Lung (tissue), 11 donors: ENCODE measurements at regions not wholly inside any gene's neighbourhood (a gene's known extent, or its start where the extent isn't known, plus 50 kb on each side); places are given as distances from the start of the nearest gene placed in this dataset.

Experiments
- ATAC-seq: fragments of 200-7000 bp; cut with Tn5 transposase; one replicate; pipeline ENCODE4 v1.9.1; 2020; ENCODE audit warnings: moderate number of reproducible peaks; ENCODE audit not compliant: insufficient read depth, low FRiP score
- DNase-seq, 3 donors: peaks; one replicate each; pipeline ENCODE4 v3.0.0-alpha.2; 2013 to 2017
- H3K27ac ChIP-seq, 2 donors: one replicate each; pipeline ENCODE4 v1.5.1; 2013; ENCODE audit warnings: mild to moderate bottlenecking in 2 of 2, moderate library complexity in 2 of 2, control low read depth in 1 of 2, inconsistent platforms in 1 of 2, low read depth in 1 of 2, low read length in 1 of 2
- H3K27me3 ChIP-seq, 3 donors: one replicate each; pipeline ENCODE4 v1.5.1; 2013; ENCODE audit warnings: low read length in 2 of 3; ENCODE audit not compliant: control insufficient read depth in 3 of 3, insufficient read depth in 3 of 3
- H3K36me3 ChIP-seq, 4 donors: one replicate each; pipeline ENCODE4 v1.5.1; 2013; ENCODE audit warnings: low read length in 4 of 4, mild to moderate bottlenecking in 1 of 4, moderate library complexity in 1 of 4; ENCODE audit not compliant: control insufficient read depth in 4 of 4, insufficient read depth in 4 of 4
- H3K4me1 ChIP-seq, 5 donors: one replicate each; pipeline ENCODE4 v1.5.1; 2013; ENCODE audit warnings: low read length in 5 of 5, mild to moderate bottlenecking in 2 of 5, moderate library complexity in 1 of 5; ENCODE audit not compliant: control insufficient read depth in 5 of 5, insufficient read depth in 5 of 5
- H3K4me3 ChIP-seq: one replicate; pipeline ENCODE4 v1.5.1; 2013; ENCODE audit warnings: mild to moderate bottlenecking, control low read depth, moderate library complexity
- H3K9ac ChIP-seq, 2 donors: one replicate each; pipeline ENCODE4 v1.5.1; 2013; ENCODE audit warnings: low read length in 2 of 2, control low read depth in 1 of 2; ENCODE audit not compliant: insufficient read depth in 1 of 2
- H3K9me3 ChIP-seq, 4 donors: one replicate each; pipeline ENCODE4 v1.5.1; 2013; ENCODE audit warnings: low read length in 3 of 4, mild to moderate bottlenecking in 1 of 4, moderate library complexity in 1 of 4; ENCODE audit not compliant: control insufficient read depth in 4 of 4, insufficient read depth in 3 of 4
- CTCF ChIP-seq: IDR thresholded peaks from 2 replicates; pipeline ENCODE4 v1.5.1; 2012; ENCODE audit warnings: mild to moderate bottlenecking; ENCODE audit errors: control extremely low read depth, extremely low read depth
- WGBS, 2 donors: extraction: QIAGEN DNeasy Blood & Tissue Kit; methylation state at CpG; one replicate each; pipeline ENCODE4 v1.1.7; 2013; 5-methylcytosine and 5-hydroxymethylcytosine counted together
- donor health status: control.
- donor health status: control.
- donor health status: Bipolar disorder and iron deficiency.
- donor health status: healthy.
- donor health status: DM: yes; HTN: yes; CAD: no.

GRCh38 chr17:14774774-14775173 is 473.9 kb downstream of the HS3ST3B1 start:
- Histone ChIP-seq H3K27me3 (no peaks in the 10 kb centered on the region), H3K4me1 (peaks cover 0 to 7% (median 0%) of the 10 kb centered on the region in 5 donors), H3K9ac (no peak overlapping the region), H3K36me3 (no peaks in the 10 kb centered on the region), H3K4me3 (no peak overlapping the region), H3K27ac (no peak overlapping the region), H3K9me3 (no peaks in the 10 kb centered on the region)
- 93 to 96% methylated on average over 1 of the region's 1 CpG for WGBS, 2 donors
- DNase-seq (no peak), ATAC-seq (no peak)
- TF ChIP-seq CTCF, result no peak

- Histone ChIP-seq H3K9me3 (no peaks in the 10 kb centered on the region), H3K4me3 (no peak overlapping the region), H3K27me3 (no peaks in the 10 kb centered on the region), H3K36me3 (no peaks in the 10 kb centered on the region), H3K4me1 (peaks cover 0 to 7% (median 0%) of the 10 kb centered on the region in 5 donors), H3K9ac (no peak overlapping the region), H3K27ac (no peak overlapping the region)
- WGBS, 2 donors, result 43 to 56% methylated on average over 2 of the region's 2 CpGs
- DNase-seq, result no peak
- no peak for ATAC-seq
- TF ChIP-seq CTCF, result no peak
Measured at GRCh38 chr17:14772776-14773175, 471.9 kb downstream of the HS3ST3B1 start.

- TF ChIP-seq CTCF, result no peak
- WGBS, 2 donors, result 79 to 92% methylated on average over 6 of the region's 6 CpGs
- no peak overlapping the region for H3K27ac ChIP-seq
- no peak overlapping the region for H3K9ac ChIP-seq
- H3K4me3 ChIP-seq, result no peak overlapping the region
- no peaks in the 10 kb centered on the region for H3K36me3 ChIP-seq
- H3K4me1 ChIP-seq, result peaks cover 0 to 7% (median 0%) of the 10 kb centered on the region in 5 donors
- H3K9me3 ChIP-seq, result no peaks in the 10 kb centered on the region
- no peak for ATAC-seq
- H3K27me3 ChIP-seq, result no peaks in the 10 kb centered on the region
- no peak for DNase-seq
Measured at GRCh38 chr17:14771543-14771942, 470.7 kb downstream of the HS3ST3B1 start.

GRCh38 chr17:14768923-14769322 is 468.0 kb downstream of the HS3ST3B1 start:
- Histone ChIP-seq H3K4me1 (no peaks in the 10 kb centered on the region), H3K9me3 (no peaks in the 10 kb centered on the region), H3K36me3 (no peaks in the 10 kb centered on the region), H3K27me3 (no peaks in the 10 kb centered on the region), H3K27ac (no peak overlapping the region), H3K4me3 (no peak overlapping the region), H3K9ac (no peak overlapping the region)
- no peak for TF ChIP-seq CTCF
- WGBS, 2 donors, result 93 to 100% methylated on average over 2 of the region's 2 CpGs
- no peak for DNase-seq
- no peak for ATAC-seq
